ENCODE measurements at regions not wholly inside any gene's neighbourhood (a gene's known extent, or its start where the extent isn't known, plus 50 kb on each side); places are given as distances from the start of the nearest gene placed in this dataset.

DNA sequence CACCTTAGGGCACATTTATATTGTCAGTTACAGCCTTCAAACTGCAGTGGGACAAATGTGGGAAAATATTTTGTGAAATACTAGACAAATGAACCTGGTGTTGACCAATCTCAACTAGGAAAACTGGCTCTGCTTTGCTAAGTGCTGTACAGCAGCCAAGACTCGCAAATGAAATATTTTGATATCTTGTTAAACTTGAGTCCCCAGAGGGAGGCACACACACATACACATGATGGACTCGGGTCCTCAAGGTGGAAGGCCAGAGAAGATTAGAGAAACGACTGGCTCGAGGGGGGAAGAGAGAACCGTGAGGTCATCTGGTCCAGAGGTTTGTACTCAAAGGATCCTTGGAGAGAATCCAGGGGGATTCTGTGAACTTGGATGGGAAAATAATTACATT is 67.3 kb upstream of the JAG1 start:
- ChIA-PET CTCF (no interaction called here), POLR2A (no interaction called here)
- H3K27ac ChIP-seq (ENCODE audit: low read depth in 1 of 2, low read length in 2 of 2): no peak overlapping the region
- no peaks in the 10 kb centered on the region for H3K36me3 ChIP-seq (ENCODE audit: insufficient read depth, low read length)
- peaks cover 13% of the 10 kb centered on the region for H3K27me3 Mint-ChIP-seq
- no peaks in the 10 kb centered on the region for H3K4me1 Mint-ChIP-seq (ENCODE audit: low read depth)
- DNase-seq (no peak), ATAC-seq (ENCODE audit: poor library complexity) (no peak)
- no peak for TF ChIP-seq CTCF (IDR thresholded peaks at IDR 0.05)
- no peak overlapping the region for H3K27ac Mint-ChIP-seq
- H3K9me3 Mint-ChIP-seq: no peaks in the 10 kb centered on the region
- no peaks in the 10 kb centered on the region for H3K4me1 ChIP-seq (ENCODE audit: insufficient read depth, low read length)
- no peaks in the 10 kb centered on the region for H3K9me3 ChIP-seq (ENCODE audit: control insufficient read depth in 1 of 2, insufficient read depth in 1 of 2, low read length in 2 of 2)
- no peak overlapping the region for H3K4me3 ChIP-seq (ENCODE audit: low read length)
- no peaks in the 10 kb centered on the region for H3K27me3 ChIP-seq (ENCODE audit: control insufficient read depth in 1 of 2, insufficient read depth in 2 of 2, low read length in 2 of 2)
- no peaks in the 10 kb centered on the region for H3K36me3 Mint-ChIP-seq (ENCODE audit: low read depth)
- intact Hi-C loops (cut with DNase I, micrococcal nuclease): no loop called here
- no peak overlapping the region for H3K4me3 Mint-ChIP-seq

- Histone ChIP-seq H3K27me3 (ENCODE audit: control insufficient read depth in 1 of 2, insufficient read depth in 2 of 2, low read length in 2 of 2) (no peaks in the 10 kb centered on the region), H3K36me3 (ENCODE audit: insufficient read depth, low read length) (no peaks in the 10 kb centered on the region), H3K4me3 (ENCODE audit: low read length) (no peak overlapping the region), H3K4me1 (ENCODE audit: insufficient read depth, low read length) (no peaks in the 10 kb centered on the region), H3K27ac (ENCODE audit: low read depth in 1 of 2, low read length in 2 of 2) (no peak overlapping the region), H3K9me3 (ENCODE audit: control insufficient read depth in 1 of 2, insufficient read depth in 1 of 2, low read length in 2 of 2) (no peaks in the 10 kb centered on the region)
- H3K27me3 Mint-ChIP-seq: peaks cover 8% of the 10 kb centered on the region
- ChIA-PET CTCF (no interaction called here), POLR2A (no interaction called here)
- no peak for ATAC-seq (ENCODE audit: poor library complexity)
- no peaks in the 10 kb centered on the region for H3K36me3 Mint-ChIP-seq (ENCODE audit: low read depth)
- no peaks in the 10 kb centered on the region for H3K4me1 Mint-ChIP-seq (ENCODE audit: low read depth)
- TF ChIP-seq CTCF (IDR thresholded peaks at IDR 0.05): no peak
- no peak overlapping the region for H3K27ac Mint-ChIP-seq
- no peak for DNase-seq
- H3K9me3 Mint-ChIP-seq: no peaks in the 10 kb centered on the region
- no peak overlapping the region for H3K4me3 Mint-ChIP-seq
- intact Hi-C loops (cut with DNase I, micrococcal nuclease): no loop called here
Measured at GRCh38 chr20:10745790-10746189, 72.0 kb upstream of the JAG1 start.

GRCh38 chr20:10747019-10747418 is 73.2 kb upstream of the JAG1 start:
- Histone ChIP-seq H3K4me3 (ENCODE audit: low read length) (no peak overlapping the region), H3K36me3 (ENCODE audit: insufficient read depth, low read length) (no peaks in the 10 kb centered on the region), H3K9me3 (ENCODE audit: control insufficient read depth in 1 of 2, insufficient read depth in 1 of 2, low read length in 2 of 2) (no peaks in the 10 kb centered on the region), H3K27me3 (ENCODE audit: control insufficient read depth in 1 of 2, insufficient read depth in 2 of 2, low read length in 2 of 2) (no peaks in the 10 kb centered on the region), H3K4me1 (ENCODE audit: insufficient read depth, low read length) (no peaks in the 10 kb centered on the region), H3K27ac (ENCODE audit: low read depth in 1 of 2, low read length in 2 of 2) (no peak overlapping the region)
- POLR2A ChIA-PET: no interaction called here
- CTCF ChIA-PET: no interaction called here
- Mint-ChIP-seq H3K27me3 (peaks cover 4% of the 10 kb centered on the region), H3K9me3 (no peaks in the 10 kb centered on the region), H3K4me3 (no peak overlapping the region), H3K4me1 (ENCODE audit: low read depth) (no peaks in the 10 kb centered on the region), H3K27ac (no peak overlapping the region), H3K36me3 (ENCODE audit: low read depth) (no peaks in the 10 kb centered on the region)
- intact Hi-C loops (cut with DNase I, micrococcal nuclease): no loop called here
- DNase-seq (no peak), ATAC-seq (ENCODE audit: poor library complexity) (no peak)
- no peak for TF ChIP-seq CTCF (IDR thresholded peaks at IDR 0.05)

All from CD4-positive, alpha-beta T cell (primary cell).